ENCODE measurements at regions not wholly inside any gene's neighbourhood (a gene's known extent, or its start where the extent isn't known, plus 50 kb on each side); places are given as distances from the start of the nearest gene placed in this dataset.
A peak's percentile ranks its signal among the peaks of the same experiment; 100 is the strongest.
"Not testable (repeated sequence)": the region's sequence is repeated elsewhere in the genome, so short reads cannot be mapped to it uniquely, and the experiment has no call there.

DNA sequence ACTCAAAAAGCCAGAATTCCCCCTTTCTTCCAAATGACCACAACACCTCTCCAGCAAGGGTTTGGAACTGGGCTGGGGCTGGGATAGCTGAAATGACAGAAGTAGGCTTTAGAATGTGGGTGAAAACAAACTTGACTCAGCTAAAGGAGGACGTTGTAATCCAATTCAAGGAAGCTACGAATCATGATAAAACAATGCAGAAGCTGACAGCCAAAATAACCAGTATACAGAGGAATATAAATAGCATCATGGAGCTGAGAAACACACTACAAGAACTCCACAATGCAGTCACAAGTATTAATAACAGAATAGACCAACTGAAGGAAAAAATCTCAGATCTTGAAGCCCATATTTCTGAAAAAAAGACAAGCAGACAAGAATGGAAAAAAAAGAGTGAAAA, 95.8 kb upstream of the TET2 start:
- DNase-seq (ENCODE audit: low spot score), result no peak

DNA sequence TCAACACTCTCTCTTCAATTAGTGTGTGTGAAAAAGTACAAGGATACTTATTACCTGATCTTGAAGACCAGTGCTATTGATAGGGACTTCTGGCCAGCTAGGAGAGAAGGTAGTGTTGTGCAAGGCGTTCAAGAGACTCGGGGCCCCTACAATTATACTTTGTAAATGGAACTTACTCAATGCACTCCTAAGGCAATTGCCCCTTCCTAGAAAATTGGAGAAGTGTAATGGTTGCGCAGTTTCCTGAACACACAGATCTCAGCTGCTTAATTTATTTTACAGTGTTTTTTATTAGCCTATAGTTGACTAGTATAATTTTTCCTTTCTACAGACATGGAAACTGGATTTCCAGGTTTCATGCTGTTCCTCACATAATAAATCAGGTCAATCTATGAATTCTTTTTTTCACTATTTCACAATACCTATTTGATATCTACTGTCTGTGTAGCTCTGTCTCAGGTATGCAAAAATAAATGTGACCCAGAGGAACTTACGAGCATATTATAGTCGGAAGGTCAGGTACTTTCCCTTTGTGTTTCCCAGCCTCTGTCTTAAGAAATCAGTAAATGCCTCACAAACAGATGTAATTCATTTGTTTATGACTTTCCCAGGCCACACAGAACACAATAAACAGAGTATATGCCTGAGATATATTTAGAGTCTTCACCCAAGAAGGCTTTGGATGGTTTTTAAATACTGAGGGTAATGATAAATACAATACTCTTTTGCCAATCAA, 89.1 kb upstream of the TET2 start:
- DNase-seq (ENCODE audit: low spot score), result no peak

DNA sequence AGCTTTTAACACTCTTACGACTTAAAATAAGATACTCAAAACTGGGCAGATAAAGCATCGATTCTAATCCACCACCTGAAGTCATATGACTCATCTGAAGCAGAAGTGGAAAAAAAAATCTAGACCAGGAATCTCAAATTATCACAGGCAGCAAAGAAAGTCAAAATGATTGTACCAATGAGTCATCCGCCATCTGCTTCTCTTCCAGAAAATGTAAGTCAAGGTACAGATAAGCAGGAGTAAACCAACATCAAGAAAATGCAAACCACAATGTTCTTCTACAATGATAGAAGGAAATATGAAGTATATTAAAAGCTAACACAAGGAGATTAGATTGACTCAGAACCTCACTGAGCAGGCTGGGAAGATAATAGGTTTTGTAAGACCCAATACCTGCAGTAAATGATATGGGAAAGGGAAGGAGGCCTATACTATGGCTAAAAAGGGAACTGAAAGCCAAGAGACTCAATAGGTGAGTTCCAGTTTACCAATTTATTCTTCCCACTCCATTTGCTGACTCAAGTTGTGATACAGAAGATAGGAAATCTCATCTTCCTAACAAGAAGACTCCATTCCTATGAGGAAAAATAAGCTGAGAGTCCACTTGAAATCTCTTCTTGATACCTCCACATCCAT, 88.4 kb upstream of the TET2 start:
- DNase-seq (ENCODE audit: low spot score), result no peak

DNA sequence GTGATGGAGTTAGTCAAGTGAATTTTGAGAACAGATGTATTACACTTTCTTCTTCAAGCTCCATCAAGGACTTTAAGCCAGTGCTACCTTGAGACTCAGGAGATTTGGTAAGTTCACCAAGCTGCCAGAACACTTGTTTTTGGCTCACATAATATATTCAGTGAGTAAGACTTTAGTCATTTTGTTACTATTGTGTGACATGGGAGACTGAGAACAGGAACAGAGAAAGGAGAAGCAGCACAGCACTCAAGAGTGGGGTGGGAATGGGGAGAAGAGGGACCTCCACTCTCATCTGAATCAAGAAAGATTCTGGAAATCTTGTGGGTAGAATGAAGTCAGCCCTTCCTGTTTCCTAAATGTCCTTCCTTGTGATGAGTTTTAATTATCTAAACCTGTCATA, 87.3 kb upstream of the TET2 start:
- DNase-seq (ENCODE audit: low spot score), result no peak

DNA sequence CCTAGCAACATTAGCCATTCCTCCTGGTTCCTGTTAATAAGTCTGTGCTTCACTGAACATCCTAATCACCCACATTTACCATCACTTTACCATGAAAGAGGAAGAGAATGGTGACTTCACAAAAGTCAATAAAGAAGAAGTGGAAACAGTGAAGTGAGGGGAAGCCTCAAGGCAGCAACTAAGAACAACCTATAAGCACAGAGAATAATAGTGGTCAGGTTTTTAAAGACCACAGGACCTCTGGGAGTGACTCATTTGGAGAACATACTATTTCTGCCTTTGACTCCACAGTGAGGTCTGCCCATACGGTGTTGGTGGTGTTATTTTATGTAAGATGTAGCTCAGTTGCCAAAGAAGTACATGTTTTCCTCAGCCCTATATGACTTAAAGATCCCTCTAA, 86.0 kb upstream of the TET2 start:
- DNase-seq (ENCODE audit: low spot score), result no peak

DNA sequence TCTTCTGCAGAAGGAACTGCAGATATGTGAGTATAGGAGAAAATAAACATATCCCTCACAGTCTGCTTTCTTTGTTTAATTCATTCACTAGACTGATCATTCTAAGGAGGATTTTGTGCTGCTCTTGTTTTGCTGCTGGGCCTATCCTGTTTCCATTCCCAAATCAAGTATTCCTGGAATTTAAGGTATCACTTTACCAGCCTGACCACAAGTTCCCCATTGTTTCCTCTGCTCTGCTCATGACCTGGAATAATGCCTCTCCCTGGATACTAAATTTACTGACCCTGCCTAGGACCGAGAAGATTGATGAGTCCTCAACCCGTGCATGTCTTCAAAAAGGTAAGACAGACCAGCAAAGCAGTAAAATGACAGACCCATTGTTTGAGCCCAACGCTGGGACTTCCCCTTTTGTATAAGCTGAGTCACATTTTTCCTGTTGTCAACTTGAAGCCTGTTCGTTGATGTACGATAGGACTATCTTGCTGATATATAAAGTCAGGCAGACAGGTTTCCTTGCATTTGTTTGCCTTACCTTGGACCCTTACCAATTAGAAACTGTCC, 85.5 kb upstream of the TET2 start:
- DNase-seq (ENCODE audit: low spot score), result peak; percentile 50

DNA sequence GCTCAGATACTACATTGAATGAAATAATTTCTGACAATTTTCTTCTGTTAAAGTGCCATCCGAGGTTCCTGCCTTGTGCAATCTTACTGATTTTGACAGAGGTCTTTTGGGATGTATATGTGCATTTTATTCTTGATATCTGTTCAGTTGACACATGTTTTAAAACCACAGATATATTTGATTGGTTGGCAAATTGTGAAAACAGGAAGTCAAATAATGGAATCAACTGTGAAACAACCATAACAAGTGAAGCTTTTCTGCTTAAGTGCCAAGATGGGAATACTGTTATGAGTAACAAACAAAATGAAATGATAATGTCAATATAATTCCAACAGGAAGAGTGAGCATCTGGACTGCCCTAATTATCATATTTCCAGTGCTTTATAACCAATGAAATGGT, 84.9 kb upstream of the TET2 start:
- DNase-seq (ENCODE audit: low spot score), result no peak

DNA sequence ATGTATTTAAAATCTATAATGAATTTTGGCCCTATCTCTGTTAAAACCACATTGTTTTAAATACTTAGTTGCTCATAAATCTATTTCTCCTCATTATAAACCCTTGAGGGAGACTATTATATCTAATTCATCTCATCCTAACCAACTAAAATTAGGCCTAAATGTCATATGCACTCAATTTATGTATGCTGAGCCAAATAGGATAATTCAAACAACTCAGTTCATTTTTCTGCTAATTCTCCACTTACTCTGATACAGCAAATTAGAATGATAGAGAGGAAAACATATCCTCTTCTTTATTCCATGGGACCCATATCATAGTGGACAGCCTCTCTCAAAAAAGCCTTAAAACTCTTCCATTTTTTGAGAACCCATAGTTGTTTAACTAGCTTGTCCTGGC, 80.3 kb upstream of the TET2 start:
- DNase-seq (ENCODE audit: low spot score), result no peak

DNA sequence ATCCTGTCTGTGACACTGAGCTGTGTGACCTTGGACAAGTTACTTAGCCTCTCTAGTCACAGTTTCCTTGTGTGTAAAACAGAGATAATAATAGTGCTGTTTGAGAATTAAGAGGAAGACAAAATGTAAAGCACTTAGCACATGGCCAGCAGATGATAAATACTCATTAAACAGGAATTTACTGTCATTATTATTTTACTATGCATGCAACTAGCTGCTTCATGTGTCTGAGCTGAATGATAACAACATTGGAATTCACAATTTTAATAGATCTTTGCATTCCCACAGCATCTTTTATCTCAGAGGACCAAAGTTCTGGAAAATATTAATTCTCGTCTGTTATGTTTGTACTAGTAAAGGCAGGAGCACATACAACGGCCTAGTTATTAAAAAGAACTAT, 79.2 kb upstream of the TET2 start:
- DNase-seq (ENCODE audit: low spot score), result no peak

DNA sequence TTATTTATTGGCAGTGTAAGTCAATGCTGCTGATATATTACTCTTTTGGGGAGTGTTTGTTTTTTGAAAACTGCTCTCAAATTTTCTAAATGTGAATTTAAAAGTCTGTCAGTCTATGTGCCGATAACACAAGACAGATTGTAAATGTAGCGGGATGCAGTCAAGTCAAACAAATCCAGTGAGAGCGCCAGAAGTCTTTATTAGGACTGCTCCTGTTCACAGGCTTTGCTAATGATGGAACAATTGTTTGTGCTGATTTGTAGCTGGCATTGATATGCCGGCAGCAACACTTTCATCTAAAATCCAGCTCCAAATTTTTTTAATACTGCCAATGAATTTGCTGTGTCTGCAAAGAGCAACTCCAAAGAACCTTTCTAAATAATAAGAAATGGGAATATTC, 78.7 kb upstream of the TET2 start:
- no peak for DNase-seq (ENCODE audit: low spot score)

DNA sequence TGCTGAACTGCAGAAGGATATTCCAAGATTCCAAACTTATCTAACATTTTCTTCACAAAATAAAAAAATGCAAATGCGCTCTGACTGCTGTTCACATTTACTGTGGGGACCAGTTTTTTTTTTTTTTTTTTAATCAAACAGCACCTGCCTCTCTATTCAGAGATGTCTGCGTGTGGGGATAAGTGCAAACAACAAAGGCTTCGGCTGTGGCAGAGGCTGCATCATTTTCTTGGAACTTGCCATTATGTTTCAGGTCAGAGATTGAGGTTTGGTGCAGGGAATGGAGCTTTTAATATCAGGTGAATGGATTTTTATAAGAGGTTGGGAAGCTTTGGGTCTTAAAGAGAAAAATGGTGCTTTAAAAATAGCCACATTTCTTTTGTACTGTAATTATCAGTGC, 78.2 kb upstream of the TET2 start:
- no peak for DNase-seq (ENCODE audit: low spot score)

DNA sequence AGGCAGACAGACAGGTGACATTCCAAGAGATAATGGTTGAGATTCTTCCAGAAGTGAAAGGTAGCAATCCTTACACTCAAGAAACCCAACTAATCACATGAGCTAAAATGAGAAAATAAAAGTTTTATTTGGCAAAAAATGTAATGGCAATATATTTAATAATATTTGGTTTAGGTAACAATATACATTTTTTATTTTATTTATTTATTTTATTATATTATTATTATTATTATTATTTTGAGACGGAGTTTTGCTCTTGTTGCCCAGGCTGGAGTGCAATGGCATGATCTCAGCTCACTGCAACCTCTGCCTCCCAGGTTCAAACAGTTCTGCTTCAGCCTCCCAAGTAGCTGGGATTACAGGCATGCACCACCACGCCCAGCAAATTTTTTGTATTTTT, 74.6 kb upstream of the TET2 start:
- not testable (repeated sequence) for DNase-seq (ENCODE audit: low spot score)

DNA sequence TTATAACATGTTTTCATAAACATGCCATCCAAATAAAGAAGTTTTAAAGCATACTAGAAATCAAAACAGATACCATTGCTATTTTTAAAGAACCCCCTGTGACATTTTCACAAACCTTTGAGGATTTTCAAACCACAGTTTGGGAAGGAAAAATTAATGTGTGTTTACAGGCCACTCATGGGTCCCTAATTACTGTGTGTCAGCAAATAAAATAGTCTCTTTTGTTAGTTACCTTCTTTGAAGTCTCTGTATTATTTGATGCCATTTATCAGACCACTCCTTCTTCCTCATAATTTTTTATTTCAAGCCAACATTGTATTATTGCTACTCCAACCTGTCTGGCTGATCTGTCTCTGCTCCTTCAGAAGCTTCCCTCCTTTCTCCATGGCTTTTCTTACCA, 72.6 kb upstream of the TET2 start:
- DNase-seq (ENCODE audit: low spot score), result no peak

DNA sequence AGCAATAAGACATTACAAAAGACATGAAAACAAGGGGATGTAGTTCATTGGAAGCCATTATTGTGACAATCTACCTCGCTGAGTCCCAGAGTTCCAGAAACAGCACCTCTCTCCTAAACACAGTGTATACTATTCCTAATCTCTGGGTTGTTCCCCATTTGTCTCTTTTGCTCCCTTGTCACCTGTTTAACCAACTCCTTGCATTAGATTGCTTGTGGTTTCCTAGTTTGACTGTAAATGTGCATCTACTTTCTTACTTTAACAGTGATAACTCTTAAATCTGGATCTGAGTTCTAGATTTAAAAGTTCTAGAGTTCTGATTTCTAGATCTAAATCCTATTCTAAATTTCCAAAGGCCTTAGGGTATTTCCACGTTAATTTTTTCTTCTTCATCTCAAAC, 71.6 kb upstream of the TET2 start:
- no peak for DNase-seq (ENCODE audit: low spot score)

DNA sequence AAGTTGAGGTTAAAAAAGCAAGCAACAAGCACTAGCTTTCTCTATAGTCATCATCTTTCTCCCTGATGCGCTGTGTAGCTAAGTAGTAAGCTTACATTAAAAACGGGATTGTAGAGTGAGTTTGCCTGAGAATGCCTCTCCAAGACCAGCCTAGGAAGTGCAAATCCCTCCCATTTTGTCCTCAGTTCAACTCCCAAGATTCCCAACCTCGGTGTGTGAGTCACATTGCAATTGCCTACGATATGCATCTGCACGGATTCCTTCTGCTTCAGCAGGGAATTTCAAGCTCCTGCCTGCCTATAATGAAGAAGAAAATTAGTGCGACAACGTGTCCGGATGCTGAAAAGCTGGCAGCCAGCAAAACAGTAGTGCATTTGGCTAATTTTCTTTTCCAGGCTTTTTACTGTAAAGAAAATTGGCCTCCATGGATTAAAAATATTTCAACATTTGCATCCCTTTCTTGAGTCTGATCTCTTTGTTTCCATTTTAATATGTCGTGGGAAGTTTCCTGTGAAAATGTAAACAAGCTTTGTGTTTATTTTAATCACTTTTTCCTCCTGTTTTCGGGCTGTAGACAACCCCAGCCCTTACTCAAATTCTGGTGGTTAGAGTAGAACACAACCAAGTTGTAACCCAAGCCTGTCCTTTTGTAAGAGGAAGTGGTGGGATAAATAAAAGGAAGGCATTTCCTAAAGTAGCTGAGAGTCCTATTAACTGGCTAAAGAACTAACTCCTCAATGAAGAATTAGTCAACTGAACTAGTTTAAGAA, 58.4 kb upstream of the TET2 start:
- DNase-seq (ENCODE audit: low spot score), result peak; percentile 24

DNA sequence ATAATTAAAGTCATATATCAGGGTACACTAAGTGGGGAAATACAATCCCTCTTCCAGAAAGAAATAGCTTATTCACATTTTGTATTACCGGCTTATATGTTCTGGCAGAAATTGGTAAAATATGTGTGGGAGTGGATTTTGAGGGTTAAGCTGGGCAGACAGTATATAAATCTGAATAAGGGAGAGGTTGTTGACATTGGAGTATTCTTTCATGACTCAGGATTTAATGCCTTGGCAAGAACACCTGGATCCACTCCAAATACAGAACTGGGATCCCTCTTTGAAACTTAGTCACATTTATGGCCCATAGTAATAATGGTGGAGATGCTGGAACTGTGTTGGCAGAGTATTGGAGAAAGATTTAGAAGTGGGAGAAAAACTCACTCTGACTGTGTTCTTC, 54.3 kb upstream of the TET2 start:
- no peak for DNase-seq (ENCODE audit: low spot score)

DNA sequence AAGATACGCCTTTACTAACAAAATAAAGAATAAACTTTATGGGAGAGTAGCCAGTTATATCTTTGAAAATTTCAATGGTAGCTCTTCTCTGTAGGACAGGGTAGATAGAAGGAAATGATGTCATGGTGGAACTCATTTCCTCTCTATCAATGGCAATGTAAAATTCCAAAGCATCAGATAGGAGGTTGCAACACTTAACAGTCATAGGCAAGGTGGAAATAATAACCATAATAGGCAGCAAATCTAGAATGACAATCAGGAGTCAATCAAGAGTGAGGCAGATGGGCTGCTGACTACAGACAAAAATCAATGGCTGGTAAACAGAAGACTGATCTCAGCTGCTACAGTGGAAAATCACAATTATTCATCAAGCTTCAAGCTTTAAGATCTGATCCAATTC, 53.9 kb upstream of the TET2 start:
- no peak for DNase-seq (ENCODE audit: low spot score)

DNA sequence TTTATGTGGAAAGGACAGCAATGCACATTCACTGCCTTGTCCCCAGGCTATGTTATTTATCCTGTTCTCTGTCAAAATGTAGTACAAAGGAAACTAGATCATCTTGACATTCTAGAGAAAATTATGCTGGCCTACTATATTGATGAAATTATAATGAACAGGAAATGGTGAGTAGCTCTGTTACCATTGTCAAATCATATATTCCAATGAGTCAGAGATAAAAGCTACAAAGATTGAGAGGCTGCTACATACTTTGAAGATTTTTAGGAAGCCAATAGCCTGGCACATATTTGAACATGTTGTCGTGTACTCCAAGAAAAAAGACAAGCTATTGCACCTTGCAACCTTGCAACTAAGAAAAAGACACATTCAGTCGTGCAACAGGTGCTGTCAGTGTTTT, 52.7 kb upstream of the TET2 start:
- DNase-seq (ENCODE audit: low spot score), result no peak

Measured in COLO829 (cell line).